Activated CD4-positive, CD25-positive, alpha-beta regulatory T cell treated with anti-CD3 and anti-CD28 coated beads, Interleukin-2, amount 50 U/mL, for 24 hours (primary cell): ENCODE measurements at regions not wholly inside any gene's neighbourhood (a gene's known extent, or its start where the extent isn't known, plus 50 kb on each side); places are given as distances from the start of the nearest gene placed in this dataset.
"Not testable (repeated sequence)": the region's sequence is repeated elsewhere in the genome, so short reads cannot be mapped to it uniquely, and the experiment has no call there.

Experiments used
- ATAC-seq, 2 donors: fragments of 150-1000 bp; cut with Tn5 transposase; one replicate each; pipeline ENCODE4 v1.10.0; 2021; ENCODE audit warnings: mild to moderate bottlenecking in 1 of 2, moderate library complexity in 1 of 2

DNA sequence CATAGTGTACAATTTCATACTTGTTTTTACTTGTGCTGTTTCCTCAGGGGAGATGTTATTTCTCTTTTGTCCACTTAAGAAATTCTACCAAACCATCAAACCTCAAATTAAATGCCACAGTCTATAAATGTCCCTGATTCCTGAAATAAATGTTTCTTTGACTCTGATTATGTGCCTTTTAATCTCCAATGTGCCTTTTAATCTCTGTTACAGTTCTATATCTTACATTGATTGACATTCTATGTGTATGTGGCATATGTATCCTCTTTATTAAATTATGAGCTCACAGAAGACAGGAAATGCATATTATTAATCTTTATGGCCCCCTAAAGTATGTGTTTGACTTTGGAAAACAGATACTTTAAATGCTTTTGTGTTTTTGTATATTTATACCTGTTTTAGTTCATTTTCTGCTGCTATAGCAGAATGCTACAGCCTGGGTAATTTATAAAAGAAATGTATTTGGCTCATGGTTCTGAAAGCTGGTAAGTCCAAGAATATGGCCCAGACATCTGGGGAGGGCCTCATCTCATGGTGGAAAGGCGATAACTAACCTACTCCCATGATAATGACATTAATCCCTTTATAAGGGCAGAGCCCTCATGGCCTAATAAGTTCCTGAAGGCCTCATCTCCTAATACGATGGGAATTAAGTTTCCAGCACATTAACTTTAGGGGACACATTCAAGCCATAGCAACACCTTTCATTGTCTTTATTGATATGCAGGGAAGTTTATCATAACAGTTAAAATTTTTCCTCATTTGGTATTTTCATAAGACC, 403.9 kb downstream of the LIG4 start:
- ATAC-seq, result no peak

DNA sequence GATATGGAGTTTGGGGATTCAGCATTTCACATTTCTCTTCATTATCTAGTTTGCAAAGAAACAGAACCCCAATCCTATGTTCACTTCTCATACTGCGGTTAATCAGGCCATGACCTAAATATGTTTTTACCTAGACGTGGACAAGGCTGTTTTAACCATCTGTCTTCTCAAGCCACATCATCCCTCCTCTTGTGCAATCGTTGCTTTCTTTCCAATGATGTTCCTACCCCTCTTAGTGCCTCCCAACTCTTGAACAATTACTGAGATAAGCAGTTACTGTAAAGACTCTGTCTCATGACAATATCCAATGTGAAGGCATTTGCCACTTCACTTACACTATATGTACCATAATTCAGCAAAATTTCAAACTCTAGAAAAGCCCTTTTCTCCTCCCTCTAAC, 406.2 kb downstream of the LIG4 start:
- no peak for ATAC-seq

DNA sequence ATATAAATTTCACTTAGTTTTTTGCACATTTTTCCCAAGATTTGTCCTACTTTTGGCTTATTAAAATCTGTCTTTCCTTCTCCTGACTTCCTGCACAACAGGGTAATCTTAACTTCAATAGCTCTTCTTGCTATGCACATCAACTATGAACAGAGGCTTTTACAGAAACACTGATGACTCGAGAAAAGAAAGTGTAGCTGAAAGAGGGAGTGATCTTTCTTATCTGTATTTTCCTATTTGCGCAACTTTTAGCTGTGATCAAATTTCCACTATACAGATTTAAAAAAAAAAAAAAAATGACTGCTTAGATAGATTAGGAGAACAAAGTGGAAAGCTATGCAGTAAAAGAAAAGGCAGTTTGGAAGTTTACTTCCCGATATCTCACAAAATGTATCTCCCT, 406.9 kb downstream of the LIG4 start:
- ATAC-seq, result no peak

DNA sequence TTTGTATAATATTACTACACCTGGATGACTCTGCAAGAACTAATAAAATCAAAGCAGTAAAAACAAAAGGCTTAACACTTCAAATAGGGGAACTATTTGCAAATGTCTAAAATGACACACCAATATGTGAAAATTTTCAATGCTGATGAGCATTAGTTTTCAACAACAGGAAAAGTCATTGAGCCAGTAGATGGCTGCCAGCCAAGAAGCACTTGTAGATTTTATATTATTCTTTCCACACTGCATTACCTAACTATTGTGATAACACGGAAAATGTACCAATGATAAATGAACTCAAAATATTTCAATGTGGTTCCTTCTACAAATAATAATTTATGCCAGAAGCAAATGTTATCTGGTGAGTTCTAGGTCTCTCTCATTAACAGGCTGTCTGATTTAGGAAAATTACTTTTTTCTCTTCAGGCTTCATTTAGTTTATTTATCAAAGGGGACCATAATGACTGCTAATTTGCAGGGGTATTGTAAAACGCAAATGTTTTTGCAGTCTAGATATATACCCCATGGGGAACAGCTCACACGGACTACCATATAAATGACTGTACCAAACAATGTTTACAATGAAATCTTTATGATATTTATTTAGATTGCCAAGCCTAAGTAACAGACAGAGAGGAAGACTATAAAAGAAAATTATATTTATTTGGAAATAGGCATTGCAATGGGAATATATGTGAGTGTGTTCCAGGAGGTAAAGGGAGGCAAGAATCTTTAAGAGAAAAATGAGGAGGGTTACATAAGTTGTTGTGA, 407.8 kb downstream of the LIG4 start:
- ATAC-seq, result no peak

DNA sequence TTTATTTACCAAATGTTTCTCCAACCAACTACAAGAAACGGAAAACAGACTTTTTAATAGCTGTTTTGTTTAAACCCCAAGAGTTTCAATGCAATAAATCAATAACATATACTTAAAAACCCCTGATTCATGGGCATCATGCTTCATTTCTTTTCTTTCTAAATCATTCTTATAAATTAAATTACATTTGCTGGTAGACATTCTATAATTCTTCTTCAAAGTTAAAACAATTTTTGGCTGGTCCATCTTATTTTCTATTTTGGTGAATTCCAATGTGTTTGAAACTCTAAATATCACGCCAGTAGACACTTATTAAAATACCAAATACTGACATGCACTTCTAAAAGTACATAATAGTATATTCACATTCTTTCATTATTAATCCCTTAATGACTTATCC, 408.6 kb downstream of the LIG4 start:
- ATAC-seq, result no peak

DNA sequence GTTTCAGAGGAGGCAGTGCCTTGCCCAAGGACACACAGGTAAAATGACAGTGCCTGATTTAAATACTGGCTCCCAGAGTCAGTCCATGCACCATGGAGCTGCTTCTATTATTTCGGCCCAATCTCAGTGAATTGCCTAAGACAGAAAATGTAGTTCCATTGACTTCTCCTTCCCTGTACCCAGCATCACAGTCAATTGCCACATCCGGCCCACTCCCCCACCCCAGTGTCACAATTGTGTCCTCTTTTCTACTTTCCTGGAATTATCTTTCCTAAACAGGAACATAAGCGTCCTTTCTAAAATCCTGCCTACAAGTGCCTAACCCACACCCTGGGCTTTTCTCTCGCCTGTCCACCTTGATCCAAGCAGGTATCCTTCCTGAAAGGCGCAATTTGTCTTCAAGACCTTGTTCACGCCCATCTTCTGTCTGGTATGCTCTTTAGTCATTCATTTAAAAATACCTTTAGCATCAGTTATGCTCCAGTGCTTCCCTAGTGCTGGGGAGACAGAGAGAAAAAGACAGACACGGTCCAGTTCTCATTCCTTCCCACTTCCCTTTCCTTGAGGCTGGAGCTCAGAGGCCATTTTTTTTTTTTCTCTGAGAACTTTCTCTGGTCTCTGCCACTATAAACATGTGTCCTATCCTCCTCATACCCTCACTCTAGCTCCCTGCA, 411.4 kb downstream of the LIG4 start:
- no peak for ATAC-seq

DNA sequence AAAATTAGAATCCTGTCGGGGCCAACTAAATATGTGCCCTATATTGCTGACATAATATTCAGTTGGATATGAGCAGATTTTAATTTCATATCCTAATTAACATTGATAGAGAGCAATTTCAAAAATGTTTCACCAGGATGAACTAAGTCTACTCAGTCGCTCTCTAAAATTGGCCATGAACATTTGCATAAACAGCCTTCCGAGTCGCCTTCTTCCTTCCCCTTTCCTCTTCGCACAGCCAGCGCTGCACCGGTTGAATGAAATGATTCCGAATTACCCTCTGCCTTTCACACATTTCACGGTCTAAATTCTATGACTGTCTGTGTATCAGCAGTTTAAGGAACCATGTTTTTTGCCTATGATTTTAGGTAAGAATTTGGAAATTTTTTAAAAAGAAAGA, 413.7 kb downstream of the LIG4 start:
- ATAC-seq, result no peak

DNA sequence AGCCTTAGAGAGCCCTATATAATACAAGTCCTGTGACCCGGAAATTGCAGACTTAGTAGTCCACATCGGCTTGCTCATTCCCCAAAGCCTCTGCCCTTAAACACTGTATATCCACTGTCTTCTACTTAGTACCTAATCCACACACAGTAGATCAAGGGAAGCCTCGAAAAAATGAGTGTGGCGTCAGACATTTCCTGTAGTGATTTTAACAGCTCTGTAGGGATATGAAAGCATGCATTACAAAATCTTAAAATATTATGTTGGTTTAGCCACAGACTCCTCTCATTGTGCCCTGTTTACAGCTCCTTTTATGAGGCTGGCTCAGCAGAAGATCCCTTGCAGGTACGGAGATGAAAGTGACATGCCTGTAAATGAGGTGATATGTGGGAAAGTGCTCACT, 416.3 kb downstream of the LIG4 start:
- no peak for ATAC-seq

DNA sequence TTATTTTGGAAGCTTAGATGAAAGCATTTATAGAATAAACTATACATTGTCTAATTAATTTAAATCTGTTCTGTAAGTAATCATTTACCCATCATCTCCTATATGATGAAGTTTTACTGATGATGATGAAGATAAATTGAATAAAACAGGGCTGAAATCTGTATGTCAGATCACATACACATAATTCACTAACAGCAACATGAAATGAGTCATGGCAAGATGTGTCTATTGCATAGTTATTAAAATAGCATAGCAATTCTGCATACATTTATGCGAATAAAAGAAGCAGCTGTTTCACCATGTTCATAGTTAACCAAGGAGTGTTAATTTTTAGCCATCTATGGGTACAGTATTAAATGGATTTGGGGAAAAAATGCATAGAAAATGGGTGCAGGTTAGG, 424.9 kb downstream of the LIG4 start:
- ATAC-seq, result no peak

DNA sequence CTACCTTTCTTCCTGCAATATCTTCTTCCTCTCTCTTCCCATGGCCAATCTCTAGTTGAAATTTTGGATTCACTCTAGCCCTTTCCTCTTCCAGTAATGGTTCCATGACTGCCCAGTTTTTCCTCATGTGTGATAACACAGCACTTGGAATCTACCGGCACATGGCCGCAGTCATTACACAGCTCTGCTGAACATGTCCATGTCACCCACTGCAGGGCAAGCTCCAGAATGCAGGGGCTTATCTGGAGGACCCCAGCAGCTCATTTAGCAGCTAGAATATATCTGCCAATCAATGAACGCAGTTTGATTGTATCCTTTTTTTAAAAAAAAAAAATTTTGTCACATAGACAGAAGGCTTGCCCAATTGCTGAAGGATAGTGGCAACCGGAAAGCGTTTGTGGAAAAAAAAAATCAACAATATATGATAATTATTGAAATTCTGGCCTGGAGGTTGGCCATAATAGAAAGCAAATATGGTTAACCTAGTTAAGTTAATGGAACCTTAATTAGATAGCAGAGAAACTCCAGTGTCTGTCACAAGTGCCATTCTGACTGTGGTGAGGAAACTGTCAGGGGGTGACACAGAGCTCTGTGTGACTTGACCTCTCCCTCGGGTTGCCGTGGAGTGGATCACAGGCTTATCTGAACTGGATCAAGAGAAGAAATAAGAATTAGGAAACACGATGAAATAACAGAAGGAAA, 426.7 kb downstream of the LIG4 start:
- ATAC-seq, result no peak

DNA sequence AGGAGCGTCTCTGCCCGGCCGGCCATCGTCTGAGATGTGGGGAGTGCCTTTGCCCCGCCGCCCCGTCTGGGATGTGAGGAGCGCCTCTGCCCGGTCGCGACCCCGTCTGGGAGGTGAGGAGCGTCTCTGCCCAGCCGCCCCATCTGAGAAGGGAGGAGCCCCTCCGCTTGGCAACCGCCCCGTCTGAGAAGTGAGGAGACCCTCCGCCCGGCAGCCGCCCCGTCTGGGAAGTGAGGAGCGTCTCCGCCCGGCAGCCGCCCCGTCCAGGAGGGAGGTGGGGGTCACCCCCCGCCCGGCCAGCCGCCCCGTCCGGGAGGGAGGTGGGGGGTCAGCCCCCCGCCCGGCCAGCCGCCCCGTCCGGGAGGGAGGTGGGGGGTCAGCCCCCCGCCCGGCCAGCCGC, 432.7 kb downstream of the LIG4 start:
- not testable (repeated sequence) for ATAC-seq

DNA sequence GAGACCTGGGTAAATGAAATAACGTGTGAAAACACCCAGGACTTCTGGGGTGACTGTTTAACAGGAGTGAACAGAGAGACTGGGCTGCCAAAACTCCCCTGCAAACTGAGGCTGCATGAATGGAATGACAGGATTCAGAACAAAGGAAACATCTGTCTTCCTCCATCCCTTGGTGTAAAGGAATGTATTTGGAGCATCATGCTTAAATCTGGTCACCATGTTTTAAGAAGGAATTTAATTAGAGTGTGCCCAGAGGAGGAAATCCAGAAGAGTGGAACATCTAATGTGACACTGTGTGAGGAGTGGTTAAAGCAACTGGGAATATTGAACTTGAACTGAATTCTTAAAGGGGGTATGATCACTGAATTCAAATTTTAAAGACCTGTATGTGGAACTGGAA, 437.2 kb downstream of the LIG4 start:
- no peak for ATAC-seq

DNA sequence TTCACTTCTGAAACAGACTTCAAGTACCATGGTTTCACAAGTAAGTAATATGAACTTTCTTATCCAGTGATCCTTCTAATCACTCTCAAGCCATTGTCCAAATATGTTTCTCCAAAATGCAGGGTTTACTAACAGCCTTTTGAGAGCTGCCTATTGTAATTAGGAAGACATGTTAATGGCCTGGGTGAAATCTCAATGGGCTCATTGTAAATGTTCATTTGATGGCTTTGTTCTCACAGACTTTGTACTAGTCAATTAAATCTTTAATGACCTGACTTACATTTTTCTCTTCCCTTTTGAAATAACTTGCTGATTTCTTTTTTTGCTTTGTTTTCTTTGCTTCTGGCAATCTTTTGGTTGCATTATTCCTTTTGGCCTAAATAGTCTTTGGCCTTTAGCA, 444.8 kb downstream of the LIG4 start:
- ATAC-seq, result no peak

DNA sequence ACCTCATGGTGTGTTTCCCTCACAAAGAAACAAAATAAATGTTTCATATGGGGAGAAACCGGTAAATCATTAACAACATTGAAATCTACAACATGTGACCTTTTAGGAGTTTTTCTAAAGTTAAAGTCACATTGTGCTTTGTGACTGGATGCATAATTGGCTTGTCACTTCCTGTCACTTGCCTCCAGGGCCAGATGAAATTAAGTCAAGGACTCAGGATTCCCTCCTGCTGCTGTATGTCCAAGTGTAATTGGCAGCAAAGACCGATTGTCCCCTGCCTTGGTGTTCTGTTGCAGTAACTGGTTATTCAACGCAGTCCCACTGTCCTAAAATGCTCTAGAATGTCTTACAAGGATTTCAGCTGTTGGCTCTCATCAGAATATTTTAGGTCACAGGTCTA, 448.2 kb downstream of the LIG4 start:
- ATAC-seq, result no peak

DNA sequence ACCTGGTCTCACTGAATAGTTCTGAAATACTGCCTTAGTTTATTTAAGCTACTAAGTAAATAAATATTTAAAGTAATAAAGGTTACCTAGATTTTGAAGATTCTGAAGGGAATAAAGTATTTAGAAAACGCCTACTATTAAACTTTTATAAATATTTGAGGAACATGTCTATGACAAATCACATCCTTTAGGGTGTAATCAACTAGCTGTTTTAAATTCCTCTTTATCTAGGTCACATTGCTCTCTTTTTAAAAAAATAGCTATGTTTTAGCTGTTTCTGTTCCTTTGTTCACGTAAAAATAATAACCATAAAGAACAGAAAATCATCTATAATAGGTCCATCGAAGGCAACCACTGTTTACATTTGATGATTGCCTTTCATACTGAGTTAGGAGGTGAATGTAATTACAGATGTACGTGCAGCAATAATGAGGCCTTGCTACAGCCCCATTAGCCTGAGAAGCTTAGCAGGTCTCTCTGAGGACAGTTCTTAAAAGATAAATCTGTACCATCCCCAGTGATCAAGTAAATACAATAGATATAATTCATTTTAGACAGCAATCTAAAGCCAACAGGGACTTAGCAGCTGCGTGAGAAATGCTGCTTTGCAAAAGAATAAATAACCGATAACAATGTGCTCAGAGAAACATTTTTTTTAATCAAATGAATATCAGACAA, 449.5 kb downstream of the LIG4 start:
- ATAC-seq, result no peak

DNA sequence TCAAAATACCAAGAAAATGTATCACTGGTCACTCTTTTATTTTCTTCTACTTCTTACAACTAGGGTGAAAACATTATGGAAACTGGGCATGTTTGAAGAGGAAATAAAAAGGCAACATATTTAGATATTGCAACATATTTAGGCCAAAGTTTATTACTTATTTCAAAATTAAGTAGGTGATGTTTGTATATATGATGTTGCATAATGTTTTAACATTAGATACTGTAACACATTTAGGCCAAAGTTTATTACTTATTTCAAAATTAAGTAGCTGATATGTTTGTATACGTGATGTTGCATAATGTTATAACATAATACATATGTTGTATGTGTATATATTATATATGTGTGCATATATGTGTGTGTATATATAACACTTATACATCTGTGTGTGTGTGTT, 451.3 kb downstream of the LIG4 start:
- no peak for ATAC-seq

DNA sequence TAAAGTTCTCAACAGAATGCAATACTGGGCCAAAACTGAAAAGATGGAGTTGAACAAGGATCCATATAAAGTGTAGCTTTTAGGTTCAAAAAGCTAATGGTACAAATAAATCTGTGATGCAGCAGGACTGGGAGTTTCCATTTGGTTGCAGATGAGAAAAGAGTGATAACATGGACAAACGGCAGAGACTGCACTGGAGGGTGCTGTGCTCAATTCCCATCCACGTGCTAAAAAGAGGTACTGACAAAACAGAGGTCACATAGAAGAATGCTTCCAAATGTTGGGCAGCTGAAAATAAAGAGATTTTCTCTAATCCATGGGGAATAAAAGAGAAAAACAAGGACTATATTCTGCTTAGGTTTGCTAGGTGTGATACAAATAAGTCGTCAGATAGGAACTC, 461.6 kb downstream of the LIG4 start:
- no peak for ATAC-seq

DNA sequence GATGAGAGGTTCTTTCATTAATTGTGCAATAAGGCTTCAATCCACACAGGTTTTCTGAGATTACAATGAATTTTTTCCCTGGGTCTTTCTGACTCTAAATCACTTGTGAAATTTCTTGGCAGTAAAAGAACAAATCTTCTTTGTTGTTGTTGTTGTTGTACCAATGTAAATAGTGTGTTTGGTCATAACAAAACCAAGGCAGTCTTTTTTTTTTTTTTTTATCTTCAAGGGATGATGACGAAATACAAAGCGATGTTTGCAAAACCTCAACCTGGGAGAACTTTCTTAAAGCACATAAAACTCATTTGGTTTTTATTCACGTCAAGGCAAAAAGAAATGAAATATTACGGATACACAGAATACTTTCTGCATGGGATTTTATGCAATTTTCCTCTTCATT, 462.0 kb downstream of the LIG4 start:
- no peak for ATAC-seq

DNA sequence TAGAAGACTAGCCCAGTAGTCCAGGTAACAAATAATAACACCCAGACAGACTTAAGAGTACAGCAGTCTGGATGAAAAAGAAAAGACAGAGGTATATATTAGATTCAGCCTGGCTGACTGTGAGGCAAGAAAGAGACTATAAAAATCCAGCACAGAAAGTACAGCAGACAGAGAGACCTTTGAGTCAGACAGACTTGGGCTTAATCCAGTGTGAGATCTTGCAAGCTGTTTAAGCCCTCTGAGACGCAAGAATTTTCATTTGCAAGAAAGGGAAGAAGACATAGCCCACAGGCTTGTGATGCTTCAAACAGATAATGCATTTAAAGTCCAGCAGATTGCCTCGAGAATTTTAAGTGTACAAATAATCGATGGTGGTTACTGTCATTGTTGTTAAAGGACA, 471.4 kb downstream of the LIG4 start:
- ATAC-seq, result no peak

DNA sequence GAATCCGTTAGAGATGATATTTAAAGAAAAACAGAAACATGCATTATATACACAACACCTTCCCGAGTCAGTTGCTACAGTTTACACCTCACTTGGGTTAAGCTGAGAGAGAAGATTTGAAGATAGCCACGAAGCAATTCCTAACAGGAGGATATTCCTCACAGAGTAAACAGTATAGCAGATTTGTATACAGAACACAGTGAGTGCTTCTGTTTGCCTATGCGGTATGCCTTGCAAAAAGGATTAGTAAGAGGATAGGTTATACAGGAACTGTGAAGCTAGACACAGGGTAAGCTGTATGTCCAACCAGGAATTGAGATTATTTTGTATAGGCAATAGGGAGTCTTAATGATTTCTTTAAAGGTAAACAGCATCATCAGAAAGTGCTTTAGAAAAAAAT, 471.8 kb downstream of the LIG4 start:
- no peak for ATAC-seq

DNA sequence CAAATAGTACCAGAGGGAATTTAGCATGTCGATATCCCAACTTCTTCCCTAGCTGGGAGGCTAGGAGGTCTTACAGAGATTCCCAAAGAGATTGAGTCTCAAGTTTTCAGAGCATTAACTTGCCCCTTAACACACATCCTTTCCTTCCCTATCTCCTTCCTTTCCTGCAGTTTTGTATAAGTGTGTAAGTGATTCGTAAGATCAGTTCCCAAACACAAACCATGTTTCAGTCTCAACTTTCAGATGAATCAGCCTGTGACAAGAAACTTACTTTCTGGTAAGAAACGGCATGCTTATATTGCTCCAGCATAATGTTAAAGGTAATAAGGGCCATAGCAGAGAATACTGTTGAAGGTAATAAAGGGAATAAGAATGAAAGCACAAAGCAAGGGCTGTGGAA, 472.2 kb downstream of the LIG4 start:
- ATAC-seq, result no peak

DNA sequence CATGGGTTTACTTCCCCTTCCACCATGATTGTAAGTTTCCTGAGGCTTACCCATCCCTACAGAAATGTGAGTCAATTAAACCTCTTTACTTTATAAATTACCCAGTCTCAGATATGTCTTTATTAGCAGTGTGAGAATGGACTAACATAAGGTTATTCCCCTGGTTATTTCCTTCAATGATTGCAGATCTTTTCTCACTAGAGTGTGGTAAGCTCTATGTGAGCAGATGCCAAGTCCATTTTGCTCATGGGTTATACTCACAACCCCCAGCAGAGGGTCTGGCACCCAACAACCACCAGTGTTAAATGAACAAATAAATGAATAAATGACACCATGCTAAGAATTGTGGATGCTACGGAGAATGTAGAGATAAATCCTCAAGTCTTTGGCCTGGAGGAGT, 472.8 kb downstream of the LIG4 start:
- ATAC-seq, result no peak

DNA sequence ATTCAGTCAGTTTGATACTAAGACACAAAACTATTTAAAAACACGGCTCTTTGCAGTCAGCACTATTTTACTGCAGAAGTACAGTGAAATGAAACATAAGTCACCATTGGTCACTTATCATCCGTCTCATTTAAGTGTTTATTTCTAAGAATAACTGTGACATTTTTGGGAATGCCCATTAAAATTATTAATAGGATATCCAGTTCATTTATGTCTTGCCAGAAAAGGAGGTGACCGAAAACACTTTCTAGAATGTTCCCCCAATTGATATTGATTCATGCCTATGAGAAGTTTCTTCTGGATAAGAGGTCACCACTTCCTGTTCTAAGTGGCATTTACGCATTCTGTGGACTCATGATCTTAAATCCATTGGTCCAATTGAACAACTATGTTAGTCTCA, 477.3 kb downstream of the LIG4 start:
- no peak for ATAC-seq
